GM21576 (cell line): ENCODE measurements at regions not wholly inside any gene's neighbourhood (a gene's known extent, or its start where the extent isn't known, plus 50 kb on each side); places are given as distances from the start of the nearest gene placed in this dataset.
"Not testable (repeated sequence)": the region's sequence is repeated elsewhere in the genome, so short reads cannot be mapped to it uniquely, and the experiment has no call there.

Source experiments
- ATAC-seq: cut with Tn5 transposase; IDR thresholded peaks from one replicate; pipeline ENCODE4 v1.9.1; 2021; ENCODE audit warnings: mild to moderate bottlenecking, moderate library complexity; ENCODE audit not compliant: unreplicated experiment

GRCh38 chr21:5013455-5014304 lies 5507.7 kb upstream of the TPTE start:
- ATAC-seq = not testable (repeated sequence)

GRCh38 chr21:5015187-5015586 lies 5506.2 kb upstream of the TPTE start:
- not testable (repeated sequence) for ATAC-seq

- ATAC-seq = peak; percentile 52
These were observed 5502.3 kb upstream of the TPTE start for GRCh38 chr21:5019120-5019519.

GRCh38 chr21:5021815-5022214 lies 5499.6 kb upstream of the TPTE start:
- ATAC-seq = peak; percentile 30

GRCh38 chr21:5022254-5022653 lies 5499.1 kb upstream of the TPTE start:
- ATAC-seq = not testable (repeated sequence)

DNA sequence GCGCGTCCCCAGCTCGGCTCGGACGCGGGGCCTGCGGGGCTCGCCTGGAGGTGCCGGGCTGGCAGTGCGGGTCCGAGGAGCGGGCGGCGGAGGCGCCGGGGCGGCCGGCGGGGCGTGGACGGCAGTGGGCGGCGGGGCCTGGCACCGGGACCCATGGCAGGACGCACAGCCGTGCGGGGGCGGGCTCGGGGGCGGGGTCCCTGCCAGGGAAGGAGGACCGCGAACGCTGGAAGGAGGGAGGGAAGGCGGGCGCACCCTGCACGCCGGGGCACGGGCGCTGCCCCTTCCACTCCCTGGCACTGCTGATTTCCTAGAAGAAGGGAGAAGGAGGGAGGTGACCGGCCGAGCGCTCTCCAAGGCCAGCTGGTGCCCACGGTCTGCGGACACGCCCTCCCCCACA lies 5498.6 kb upstream of the TPTE start:
- ATAC-seq = not testable (repeated sequence)

- ATAC-seq = not testable (repeated sequence)
These were observed 5486.2 kb upstream of the TPTE start for GRCh38 chr21:5035147-5035546.

DNA sequence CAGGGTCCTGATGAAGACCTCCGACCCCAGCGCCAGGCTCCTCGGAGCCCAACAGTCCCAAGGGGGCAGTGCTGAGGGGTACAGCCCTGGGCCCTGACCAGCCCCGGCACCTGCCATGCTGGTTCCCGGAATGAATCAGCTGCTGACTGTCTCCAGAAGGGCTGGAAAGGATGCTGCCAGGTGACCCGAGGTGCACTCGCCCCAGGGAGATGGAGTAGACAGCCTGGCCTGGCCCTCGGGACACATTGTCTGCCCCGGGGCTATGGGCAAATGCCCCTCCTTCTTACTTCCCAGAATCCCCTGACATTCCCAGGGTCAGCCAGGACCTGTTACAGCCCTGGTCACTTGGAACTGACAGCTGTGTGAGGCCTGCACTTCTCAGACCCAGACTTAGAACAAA lies 5485.8 kb upstream of the TPTE start:
- not testable (repeated sequence) for ATAC-seq

DNA sequence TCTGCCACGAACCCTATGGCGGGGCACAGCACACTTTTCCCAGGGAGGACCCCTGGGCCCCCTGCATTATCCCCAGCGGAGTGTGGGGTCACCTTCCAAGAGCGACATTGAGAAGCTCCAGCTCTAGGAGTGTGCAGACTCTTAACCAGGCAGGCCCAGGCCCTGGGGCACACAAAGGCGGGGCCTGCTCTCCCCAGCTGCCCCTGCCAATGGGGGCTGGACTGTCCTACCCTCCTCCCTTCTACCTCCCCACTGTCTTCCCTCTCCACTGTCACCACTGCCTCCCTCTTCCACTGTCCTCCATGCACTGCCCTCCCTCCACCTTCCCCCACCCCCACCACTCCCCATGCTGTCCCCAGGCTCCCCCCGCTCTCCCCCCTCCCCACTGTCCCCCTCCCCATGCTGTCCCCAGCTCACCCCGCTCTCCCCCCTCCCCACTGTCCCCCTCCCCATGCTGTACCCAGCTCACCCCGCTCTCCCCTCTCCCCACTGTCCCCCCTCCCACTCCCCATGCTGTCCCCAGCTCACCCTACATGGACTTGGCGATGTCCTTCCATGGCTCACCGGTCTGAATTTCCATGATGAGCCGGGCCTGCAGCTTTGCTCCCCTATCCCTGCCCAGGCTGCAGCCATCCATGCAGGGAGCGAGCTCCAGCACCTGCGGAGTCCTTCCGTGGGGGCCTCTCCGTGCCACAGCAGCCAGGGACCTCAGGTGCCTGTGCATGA lies 5483.6 kb upstream of the TPTE start:
- ATAC-seq = not testable (repeated sequence)

- ATAC-seq = not testable (repeated sequence)
These were observed 5481.5 kb upstream of the TPTE start for GRCh38 chr21:5039926-5040325.

DNA sequence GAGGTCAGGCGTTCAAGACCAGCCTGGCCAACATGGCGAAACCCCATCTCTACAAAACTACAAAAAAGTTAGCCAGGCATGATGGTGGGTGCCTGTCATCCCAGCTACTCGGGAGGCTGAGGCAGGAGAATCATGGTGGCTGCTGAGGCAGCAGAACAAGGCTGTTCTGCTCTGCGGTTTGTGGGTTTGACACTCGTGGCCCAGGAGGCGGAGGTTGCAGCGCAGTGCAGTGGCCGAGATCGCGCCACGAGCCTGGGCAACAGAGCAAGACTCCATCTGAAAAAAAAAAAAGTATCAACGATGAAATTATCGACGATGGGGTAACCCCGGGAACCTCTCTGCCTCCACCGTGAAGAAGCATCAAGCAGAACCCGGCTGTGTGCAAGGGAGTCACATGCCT lies 5478.8 kb upstream of the TPTE start:
- not testable (repeated sequence) for ATAC-seq

GRCh38 chr21:5044812-5045211 lies 5476.6 kb upstream of the TPTE start:
- not testable (repeated sequence) for ATAC-seq

DNA sequence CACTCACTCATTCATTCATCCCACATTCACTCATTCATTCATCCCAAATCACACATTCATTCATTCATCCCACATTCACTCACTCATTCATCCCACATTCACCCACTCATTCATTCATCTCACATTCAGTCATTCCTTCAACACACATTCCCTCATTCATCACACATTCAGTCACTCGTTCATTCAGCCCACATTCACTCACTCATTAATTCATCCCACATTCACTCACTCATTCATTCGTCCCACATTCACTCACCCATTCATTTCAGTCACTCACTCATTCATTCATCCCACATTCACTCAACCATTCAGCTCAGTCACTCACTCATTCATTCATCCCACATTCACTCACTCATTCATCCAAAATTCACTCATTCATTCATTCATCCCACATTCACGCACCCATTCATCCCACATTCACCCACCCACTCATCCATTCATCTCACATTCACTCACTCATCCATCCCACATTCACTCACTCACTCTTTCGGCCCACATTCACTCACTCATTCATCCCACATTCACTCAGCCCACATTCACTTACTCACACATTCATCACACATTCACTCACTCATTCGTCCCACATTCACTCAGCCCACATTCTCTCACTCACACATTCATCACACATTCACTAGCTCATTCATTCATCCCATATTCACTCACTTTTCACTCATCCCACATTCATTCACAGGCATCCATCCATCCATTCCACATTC lies 5469.9 kb upstream of the TPTE start:
- not testable (repeated sequence) for ATAC-seq

GRCh38 chr21:5055027-5055754 lies 5466.2 kb upstream of the TPTE start:
- not testable (repeated sequence) for ATAC-seq

GRCh38 chr21:5055996-5056962 lies 5465.1 kb upstream of the TPTE start:
- peak; percentile 52 for ATAC-seq

DNA sequence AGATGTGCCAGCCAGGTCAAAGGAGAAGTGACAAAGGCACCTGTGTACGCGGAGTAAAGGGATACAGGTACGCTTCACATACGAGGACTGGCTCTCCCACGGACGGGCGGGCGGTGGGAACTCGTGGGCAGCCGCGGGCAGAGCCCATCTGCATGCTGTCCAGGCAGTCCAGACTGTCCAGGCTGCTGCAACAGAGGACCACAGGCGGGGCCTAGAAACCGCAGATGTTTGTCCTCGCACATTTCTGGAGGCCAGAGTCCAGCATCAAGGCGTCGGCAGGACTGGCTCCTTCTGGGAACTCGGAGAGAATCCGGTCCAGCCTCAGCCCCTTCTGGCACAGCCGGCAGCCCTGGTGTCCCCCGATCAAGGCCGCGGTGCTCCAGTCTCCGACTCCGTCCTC lies 5464.3 kb upstream of the TPTE start:
- not testable (repeated sequence) for ATAC-seq

DNA sequence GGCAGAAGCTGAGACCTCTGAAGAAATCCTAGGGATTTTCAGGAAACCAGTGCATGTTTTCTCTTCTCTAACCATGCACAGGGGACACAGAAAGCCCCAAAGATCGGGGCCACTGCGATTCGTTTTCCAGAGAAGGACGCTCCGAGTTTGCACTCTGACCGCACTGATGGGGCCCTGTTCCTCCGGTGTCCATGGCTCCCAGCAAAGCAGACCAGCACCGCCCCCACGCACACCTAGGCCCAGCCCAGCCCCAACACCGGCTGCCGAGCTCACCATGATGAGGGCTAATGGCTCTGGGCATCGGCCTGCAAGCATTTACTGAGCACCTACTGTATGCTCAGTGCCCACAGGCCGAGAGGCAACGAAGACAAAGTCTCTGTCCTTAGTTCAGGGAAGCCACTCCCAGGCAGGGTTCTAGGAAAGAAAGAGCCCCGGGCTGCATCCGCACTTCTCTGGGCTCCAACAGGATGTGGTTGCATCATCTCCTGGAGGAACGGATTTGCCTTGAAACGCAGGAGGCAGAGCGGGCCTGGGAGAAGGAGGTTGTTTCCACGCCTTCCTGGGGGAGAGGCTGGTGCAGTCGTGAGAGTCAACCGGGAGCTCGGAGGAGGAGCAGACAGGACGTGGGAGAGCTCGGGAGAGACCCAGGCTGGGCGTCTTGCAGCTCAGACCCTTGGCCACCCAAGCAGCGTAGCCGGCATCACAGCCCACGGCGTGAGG lies 5460.9 kb upstream of the TPTE start:
- not testable (repeated sequence) for ATAC-seq

- ATAC-seq = not testable (repeated sequence)
These were observed 5456.7 kb upstream of the TPTE start for GRCh38 chr21:5064581-5065142.
